Glomerular visceral epithelial cell (primary cell): ENCODE measurements at regions not wholly inside any gene's neighbourhood (a gene's known extent, or its start where the extent isn't known, plus 50 kb on each side); places are given as distances from the start of the nearest gene placed in this dataset.
A peak's percentile ranks its signal among the peaks of the same experiment; 100 is the strongest.

Experiments
- DNase-seq: peaks from one replicate; pipeline ENCODE4 v3.0.0-alpha.2; 2016; ENCODE audit errors: extremely low spot score

GRCh38 chr2:120936476-120937334 is 201.0 kb downstream of the GLI2 start:
- peak; percentile 63 for DNase-seq

GRCh38 chr2:120937686-120938044 is 202.0 kb downstream of the GLI2 start:
- DNase-seq = peak; percentile 47

GRCh38 chr2:120938045-120938771 is 202.5 kb downstream of the GLI2 start:
- no peak for DNase-seq

GRCh38 chr2:120939595-120940318 is 204.1 kb downstream of the GLI2 start:
- peak; percentile 78 for DNase-seq

- no peak for DNase-seq
Measured at GRCh38 chr2:120940319-120940696, 204.6 kb downstream of the GLI2 start.

- no peak for DNase-seq
Measured at GRCh38 chr2:120940726-120941256, 205.1 kb downstream of the GLI2 start.

GRCh38 chr2:120941571-120942120 is 206.0 kb downstream of the GLI2 start:
- DNase-seq = peak; percentile 64

GRCh38 chr2:120942658-120943057 is 207.0 kb downstream of the GLI2 start:
- DNase-seq = no peak

GRCh38 chr2:120943403-120944034 is 207.9 kb downstream of the GLI2 start:
- DNase-seq = no peak

- no peak for DNase-seq
Measured at GRCh38 chr2:120944575-120944974, 208.9 kb downstream of the GLI2 start.

- no peak for DNase-seq
Measured at GRCh38 chr2:120945091-120945490, 209.4 kb downstream of the GLI2 start.

- DNase-seq = no peak
Measured at GRCh38 chr2:120945832-120946499, 210.3 kb downstream of the GLI2 start.

GRCh38 chr2:120947327-120947726 is 211.7 kb downstream of the GLI2 start:
- DNase-seq = no peak

GRCh38 chr2:120947982-120948661 is 212.5 kb downstream of the GLI2 start:
- DNase-seq = no peak

GRCh38 chr2:120948662-120949011 is 213.0 kb downstream of the GLI2 start:
- DNase-seq = peak; percentile 50

GRCh38 chr2:120949027-120949956 is 213.6 kb downstream of the GLI2 start:
- DNase-seq = peak; percentile 61

- peak; percentile 65 for DNase-seq
Measured at GRCh38 chr2:120949957-120950590, 214.4 kb downstream of the GLI2 start.

GRCh38 chr2:120951693-120952092 is 216.0 kb downstream of the GLI2 start:
- DNase-seq = no peak

GRCh38 chr2:120952318-120952717 is 216.7 kb downstream of the GLI2 start:
- DNase-seq = peak; percentile 73
